ENCODE measurements at regions not wholly inside any gene's neighbourhood (a gene's known extent, or its start where the extent isn't known, plus 50 kb on each side); places are given as distances from the start of the nearest gene placed in this dataset.

GRCh38 chr21:28445141-28445830 lies 547.4 kb downstream of the LTN1 start:
- no peaks in the 10 kb centered on the region for H3K36me3 ChIP-seq
- no peak for DNase-seq
- peak in 1 of 2 donors; percentile 45 for ATAC-seq (ENCODE audit: low FRiP score in 2 of 2)
- H3K9me3 ChIP-seq, result no peaks in the 10 kb centered on the region
- 82 to 84% methylated on average over 3 of the region's 3 CpGs for WGBS, 2 donors
- TF ChIP-seq CTCF (IDR thresholded peaks at IDR 0.05), result no peak
- TF ChIP-seq EP300 (IDR thresholded peaks at IDR 0.05), result no peak
- TF ChIP-seq POLR2A (IDR thresholded peaks at IDR 0.05), result no peak
- no peak for TF ChIP-seq POLR2AphosphoS5 (IDR thresholded peaks at IDR 0.05)
- no peak overlapping the region for H3K4me3 ChIP-seq
- H3K27ac ChIP-seq, result no peak overlapping the region
- H3K27me3 ChIP-seq, result no peaks in the 10 kb centered on the region
- peaks cover 0 to 3% (median 0%) of the 10 kb centered on the region in 4 donors for H3K4me1 ChIP-seq

- Histone ChIP-seq H3K27ac (no peak overlapping the region), H3K27me3 (no peaks in the 10 kb centered on the region), H3K9me3 (no peaks in the 10 kb centered on the region), H3K4me1 (peaks cover 0 to 3% (median 0%) of the 10 kb centered on the region in 4 donors), H3K36me3 (no peaks in the 10 kb centered on the region), H3K4me3 (no peak overlapping the region)
- TF ChIP-seq CTCF (IDR thresholded peaks at IDR 0.05), result no peak
- no peak for TF ChIP-seq POLR2AphosphoS5 (IDR thresholded peaks at IDR 0.05)
- TF ChIP-seq EP300 (IDR thresholded peaks at IDR 0.05), result no peak
- TF ChIP-seq POLR2A (IDR thresholded peaks at IDR 0.05), result no peak
- DNase-seq, result no peak
- ATAC-seq (ENCODE audit: low FRiP score in 2 of 2), result peak in 1 of 2 donors; percentile 35
These were observed 548.1 kb downstream of the LTN1 start for GRCh38 chr21:28444557-28444956.

GRCh38 chr21:28444111-28444510 lies 548.6 kb downstream of the LTN1 start:
- Histone ChIP-seq H3K4me1 (peaks cover 0 to 3% (median 0%) of the 10 kb centered on the region in 4 donors), H3K36me3 (no peaks in the 10 kb centered on the region), H3K9me3 (no peaks in the 10 kb centered on the region), H3K4me3 (no peak overlapping the region), H3K27ac (no peak overlapping the region), H3K27me3 (no peaks in the 10 kb centered on the region)
- TF ChIP-seq CTCF (IDR thresholded peaks at IDR 0.05), result no peak
- no peak for TF ChIP-seq POLR2AphosphoS5 (IDR thresholded peaks at IDR 0.05)
- TF ChIP-seq EP300 (IDR thresholded peaks at IDR 0.05), result no peak
- no peak for TF ChIP-seq POLR2A (IDR thresholded peaks at IDR 0.05)
- WGBS, 2 donors, result 47 to 58% methylated on average over 2 of the region's 2 CpGs
- ATAC-seq (ENCODE audit: low FRiP score in 2 of 2) (no peak), DNase-seq (no peak)

GRCh38 chr21:28442624-28443023 lies 550.1 kb downstream of the LTN1 start:
- Histone ChIP-seq H3K27ac (no peak overlapping the region), H3K4me1 (peaks cover 0 to 3% (median 0%) of the 10 kb centered on the region in 4 donors), H3K4me3 (no peak overlapping the region), H3K27me3 (no peaks in the 10 kb centered on the region), H3K9me3 (no peaks in the 10 kb centered on the region), H3K36me3 (no peaks in the 10 kb centered on the region)
- DNase-seq (no peak), ATAC-seq (ENCODE audit: low FRiP score in 2 of 2) (no peak)
- TF ChIP-seq POLR2A (IDR thresholded peaks at IDR 0.05) (no peak), CTCF (IDR thresholded peaks at IDR 0.05) (no peak), POLR2AphosphoS5 (IDR thresholded peaks at IDR 0.05) (no peak), EP300 (IDR thresholded peaks at IDR 0.05) (no peak)

- WGBS, 2 donors, result 74 to 90% methylated on average over 4 of the region's 4 CpGs
- peaks cover 0 to 3% (median 0%) of the 10 kb centered on the region in 4 donors for H3K4me1 ChIP-seq
- H3K27me3 ChIP-seq, result no peaks in the 10 kb centered on the region
- ATAC-seq (ENCODE audit: low FRiP score in 2 of 2) (no peak), DNase-seq (no peak)
- no peaks in the 10 kb centered on the region for H3K9me3 ChIP-seq
- H3K36me3 ChIP-seq, result no peaks in the 10 kb centered on the region
- no peak for TF ChIP-seq POLR2AphosphoS5 (IDR thresholded peaks at IDR 0.05)
- no peak for TF ChIP-seq EP300 (IDR thresholded peaks at IDR 0.05)
- no peak for TF ChIP-seq CTCF (IDR thresholded peaks at IDR 0.05)
- no peak for TF ChIP-seq POLR2A (IDR thresholded peaks at IDR 0.05)
- H3K4me3 ChIP-seq, result no peak overlapping the region
- no peak overlapping the region for H3K27ac ChIP-seq
These were observed 550.6 kb downstream of the LTN1 start for GRCh38 chr21:28442085-28442484.
